ENCODE measurements at regions not wholly inside any gene's neighbourhood (a gene's known extent, or its start where the extent isn't known, plus 50 kb on each side); places are given as distances from the start of the nearest gene placed in this dataset.

DNA sequence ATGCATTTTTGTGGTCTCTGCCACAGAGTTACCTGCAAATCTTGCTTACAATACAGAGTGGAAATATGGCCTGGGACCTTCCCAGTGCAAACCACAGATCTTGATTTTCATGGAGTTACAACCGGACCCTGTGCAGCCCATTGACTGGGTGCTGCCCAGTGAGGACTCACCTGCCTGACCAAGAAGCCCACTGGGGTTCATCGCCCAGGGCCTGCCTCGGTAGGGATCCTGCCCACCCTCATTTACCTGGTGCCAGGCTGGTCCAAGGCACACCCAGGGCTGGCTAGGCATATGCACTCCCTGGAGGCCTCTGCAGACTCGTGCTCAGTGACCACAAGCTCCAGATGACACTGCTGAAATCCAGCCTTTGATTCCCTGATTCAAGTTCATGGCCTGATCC is 572.7 kb downstream of the NPHP4 start:
- no peaks in the 10 kb centered on the region for H3K36me3 ChIP-seq (ENCODE audit: control insufficient read depth in 4 of 4, insufficient read depth in 3 of 4, low read depth in 1 of 4, low read length in 3 of 4)
- H3K4me3 ChIP-seq (ENCODE audit: low read depth in 1 of 3, low read length in 3 of 3) = no peak overlapping the region
- H3K27ac ChIP-seq (ENCODE audit: low read depth in 1 of 2, low read length in 2 of 2) = no peak overlapping the region
- no peak overlapping the region for H3K9ac ChIP-seq (ENCODE audit: low read depth in 1 of 2, low read length in 2 of 2)
- no peaks in the 10 kb centered on the region for H3K4me1 ChIP-seq (ENCODE audit: control insufficient read depth in 4 of 4, insufficient read depth in 4 of 4, low read length in 3 of 4)
- H3K27me3 ChIP-seq (ENCODE audit: control insufficient read depth in 4 of 4, insufficient read depth in 4 of 4, low read length in 3 of 4) = peaks cover 0 to 8% (median 0%) of the 10 kb centered on the region in 4 donors
- no peaks in the 10 kb centered on the region for H3K9me3 ChIP-seq (ENCODE audit: control insufficient read depth in 4 of 4, low read length in 3 of 4)
- WGBS = 78% methylated on average over 4 of the region's 4 CpGs
- DNase-seq (ENCODE audit: low spot score) = no peak
- TF ChIP-seq RAD21 (IDR thresholded peaks at IDR 0.05) = no peak
- TF ChIP-seq FOXA1 (IDR thresholded peaks at IDR 0.05) = no peak
- no peak for TF ChIP-seq NR2F2 (IDR thresholded peaks at IDR 0.05)
- TF ChIP-seq YY1 (IDR thresholded peaks at IDR 0.05) = no peak
- no peak for TF ChIP-seq EGR1 (IDR thresholded peaks at IDR 0.05; ENCODE audit: low read depth in 2 of 2)
- no peak for TF ChIP-seq HNF4G (IDR thresholded peaks at IDR 0.05)
- TF ChIP-seq SP1 (IDR thresholded peaks at IDR 0.05) = no peak
- no peak for TF ChIP-seq RXRA (IDR thresholded peaks at IDR 0.05)
- TF ChIP-seq, protein P1, sequence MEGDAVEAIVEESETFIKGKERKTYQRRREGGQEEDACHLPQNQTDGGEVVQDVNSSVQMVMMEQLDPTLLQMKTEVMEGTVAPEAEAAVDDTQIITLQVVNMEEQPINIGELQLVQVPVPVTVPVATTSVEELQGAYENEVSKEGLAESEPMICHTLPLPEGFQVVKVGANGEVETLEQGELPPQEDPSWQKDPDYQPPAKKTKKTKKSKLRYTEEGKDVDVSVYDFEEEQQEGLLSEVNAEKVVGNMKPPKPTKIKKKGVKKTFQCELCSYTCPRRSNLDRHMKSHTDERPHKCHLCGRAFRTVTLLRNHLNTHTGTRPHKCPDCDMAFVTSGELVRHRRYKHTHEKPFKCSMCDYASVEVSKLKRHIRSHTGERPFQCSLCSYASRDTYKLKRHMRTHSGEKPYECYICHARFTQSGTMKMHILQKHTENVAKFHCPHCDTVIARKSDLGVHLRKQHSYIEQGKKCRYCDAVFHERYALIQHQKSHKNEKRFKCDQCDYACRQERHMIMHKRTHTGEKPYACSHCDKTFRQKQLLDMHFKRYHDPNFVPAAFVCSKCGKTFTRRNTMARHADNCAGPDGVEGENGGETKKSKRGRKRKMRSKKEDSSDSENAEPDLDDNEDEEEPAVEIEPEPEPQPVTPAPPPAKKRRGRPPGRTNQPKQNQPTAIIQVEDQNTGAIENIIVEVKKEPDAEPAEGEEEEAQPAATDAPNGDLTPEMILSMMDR (IDR thresholded peaks at IDR 0.05; ENCODE audit: low read depth, low read length, missing input control) = no peak
- TF ChIP-seq GABPA (IDR thresholded peaks at IDR 0.05 in 1 of 2, conservative IDR thresholded peaks at IDR 0.05 in 1 of 2) = no peak
- TF ChIP-seq, protein P2, sequence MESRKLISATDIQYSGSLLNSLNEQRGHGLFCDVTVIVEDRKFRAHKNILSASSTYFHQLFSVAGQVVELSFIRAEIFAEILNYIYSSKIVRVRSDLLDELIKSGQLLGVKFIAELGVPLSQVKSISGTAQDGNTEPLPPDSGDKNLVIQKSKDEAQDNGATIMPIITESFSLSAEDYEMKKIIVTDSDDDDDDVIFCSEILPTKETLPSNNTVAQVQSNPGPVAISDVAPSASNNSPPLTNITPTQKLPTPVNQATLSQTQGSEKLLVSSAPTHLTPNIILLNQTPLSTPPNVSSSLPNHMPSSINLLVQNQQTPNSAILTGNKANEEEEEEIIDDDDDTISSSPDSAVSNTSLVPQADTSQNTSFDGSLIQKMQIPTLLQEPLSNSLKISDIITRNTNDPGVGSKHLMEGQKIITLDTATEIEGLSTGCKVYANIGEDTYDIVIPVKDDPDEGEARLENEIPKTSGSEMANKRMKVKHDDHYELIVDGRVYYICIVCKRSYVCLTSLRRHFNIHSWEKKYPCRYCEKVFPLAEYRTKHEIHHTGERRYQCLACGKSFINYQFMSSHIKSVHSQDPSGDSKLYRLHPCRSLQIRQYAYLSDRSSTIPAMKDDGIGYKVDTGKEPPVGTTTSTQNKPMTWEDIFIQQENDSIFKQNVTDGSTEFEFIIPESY (IDR thresholded peaks at IDR 0.05) = no peak
- TF ChIP-seq JUND (IDR thresholded peaks at IDR 0.05) = no peak
- TF ChIP-seq, protein P3, sequence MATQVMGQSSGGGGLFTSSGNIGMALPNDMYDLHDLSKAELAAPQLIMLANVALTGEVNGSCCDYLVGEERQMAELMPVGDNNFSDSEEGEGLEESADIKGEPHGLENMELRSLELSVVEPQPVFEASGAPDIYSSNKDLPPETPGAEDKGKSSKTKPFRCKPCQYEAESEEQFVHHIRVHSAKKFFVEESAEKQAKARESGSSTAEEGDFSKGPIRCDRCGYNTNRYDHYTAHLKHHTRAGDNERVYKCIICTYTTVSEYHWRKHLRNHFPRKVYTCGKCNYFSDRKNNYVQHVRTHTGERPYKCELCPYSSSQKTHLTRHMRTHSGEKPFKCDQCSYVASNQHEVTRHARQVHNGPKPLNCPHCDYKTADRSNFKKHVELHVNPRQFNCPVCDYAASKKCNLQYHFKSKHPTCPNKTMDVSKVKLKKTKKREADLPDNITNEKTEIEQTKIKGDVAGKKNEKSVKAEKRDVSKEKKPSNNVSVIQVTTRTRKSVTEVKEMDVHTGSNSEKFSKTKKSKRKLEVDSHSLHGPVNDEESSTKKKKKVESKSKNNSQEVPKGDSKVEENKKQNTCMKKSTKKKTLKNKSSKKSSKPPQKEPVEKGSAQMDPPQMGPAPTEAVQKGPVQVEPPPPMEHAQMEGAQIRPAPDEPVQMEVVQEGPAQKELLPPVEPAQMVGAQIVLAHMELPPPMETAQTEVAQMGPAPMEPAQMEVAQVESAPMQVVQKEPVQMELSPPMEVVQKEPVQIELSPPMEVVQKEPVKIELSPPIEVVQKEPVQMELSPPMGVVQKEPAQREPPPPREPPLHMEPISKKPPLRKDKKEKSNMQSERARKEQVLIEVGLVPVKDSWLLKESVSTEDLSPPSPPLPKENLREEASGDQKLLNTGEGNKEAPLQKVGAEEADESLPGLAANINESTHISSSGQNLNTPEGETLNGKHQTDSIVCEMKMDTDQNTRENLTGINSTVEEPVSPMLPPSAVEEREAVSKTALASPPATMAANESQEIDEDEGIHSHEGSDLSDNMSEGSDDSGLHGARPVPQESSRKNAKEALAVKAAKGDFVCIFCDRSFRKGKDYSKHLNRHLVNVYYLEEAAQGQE (IDR thresholded peaks at IDR 0.05) = no peak
- TF ChIP-seq HNF4A (conservative IDR thresholded peaks at IDR 0.05) = no peak
- TF ChIP-seq, protein P4, sequence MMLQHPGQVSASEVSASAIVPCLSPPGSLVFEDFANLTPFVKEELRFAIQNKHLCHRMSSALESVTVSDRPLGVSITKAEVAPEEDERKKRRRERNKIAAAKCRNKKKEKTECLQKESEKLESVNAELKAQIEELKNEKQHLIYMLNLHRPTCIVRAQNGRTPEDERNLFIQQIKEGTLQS (IDR thresholded peaks at IDR 0.05) = no peak
- TF ChIP-seq, protein P5, sequence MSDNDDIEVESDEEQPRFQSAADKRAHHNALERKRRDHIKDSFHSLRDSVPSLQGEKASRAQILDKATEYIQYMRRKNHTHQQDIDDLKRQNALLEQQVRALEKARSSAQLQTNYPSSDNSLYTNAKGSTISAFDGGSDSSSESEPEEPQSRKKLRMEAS (IDR thresholded peaks at IDR 0.05) = no peak

DNA sequence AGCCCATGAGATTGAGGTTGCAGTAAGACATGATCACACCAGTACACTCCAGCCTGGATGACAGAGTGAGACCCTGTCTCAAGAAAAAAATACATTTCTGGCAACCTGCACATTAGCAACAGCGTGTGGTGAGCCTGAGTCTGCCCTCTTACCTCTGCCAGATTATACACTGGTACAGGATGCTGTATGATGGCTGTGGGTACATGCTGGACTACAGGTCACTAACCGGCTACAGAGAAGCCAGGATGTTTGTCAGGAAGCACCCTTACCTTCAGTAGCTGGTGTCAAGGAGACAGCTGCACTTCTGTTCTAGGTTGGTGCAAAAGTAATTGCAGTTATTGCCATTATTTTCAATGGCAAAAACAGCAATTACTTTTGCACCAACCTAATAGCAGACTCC is 575.7 kb downstream of the NPHP4 start:
- DNase-seq (ENCODE audit: low spot score) = no peak
- Histone ChIP-seq H3K27ac (ENCODE audit: low read depth in 1 of 2, low read length in 2 of 2) (no peak overlapping the region), H3K4me3 (ENCODE audit: low read depth in 1 of 3, low read length in 3 of 3) (no peak overlapping the region), H3K9ac (ENCODE audit: low read depth in 1 of 2, low read length in 2 of 2) (no peak overlapping the region), H3K36me3 (ENCODE audit: control insufficient read depth in 4 of 4, insufficient read depth in 3 of 4, low read depth in 1 of 4, low read length in 3 of 4) (no peaks in the 10 kb centered on the region), H3K9me3 (ENCODE audit: control insufficient read depth in 4 of 4, low read length in 3 of 4) (no peaks in the 10 kb centered on the region), H3K27me3 (ENCODE audit: control insufficient read depth in 4 of 4, insufficient read depth in 4 of 4, low read length in 3 of 4) (no peaks in the 10 kb centered on the region), H3K4me1 (ENCODE audit: control insufficient read depth in 4 of 4, insufficient read depth in 4 of 4, low read length in 3 of 4) (no peaks in the 10 kb centered on the region)
- WGBS = 86% methylated on average over 2 of the region's 2 CpGs
- TF ChIP-seq, protein P5 (IDR thresholded peaks at IDR 0.05) = no peak
- TF ChIP-seq RXRA (IDR thresholded peaks at IDR 0.05) (no peak), FOXA1 (IDR thresholded peaks at IDR 0.05) (no peak), TAF1 (conservative IDR thresholded peaks at IDR 0.05) (no peak), YY1 (IDR thresholded peaks at IDR 0.05) (no peak), RAD21 (IDR thresholded peaks at IDR 0.05) (no peak), JUND (IDR thresholded peaks at IDR 0.05) (no peak)
- TF ChIP-seq, protein P2 (IDR thresholded peaks at IDR 0.05) = no peak
- TF ChIP-seq, protein P1 (IDR thresholded peaks at IDR 0.05; ENCODE audit: low read depth, low read length, missing input control) = no peak
